ENCODE measurements at regions not wholly inside any gene's neighbourhood (a gene's known extent, or its start where the extent isn't known, plus 50 kb on each side); places are given as distances from the start of the nearest gene placed in this dataset.
"Not testable (repeated sequence)": the region's sequence is repeated elsewhere in the genome, so short reads cannot be mapped to it uniquely, and the experiment has no call there.

- peak; percentile 83 to 85 for ATAC-seq
- no peak overlapping the region for H3K27ac ChIP-seq
Measured at GRCh38 chr12:9331218-9331626, 123.0 kb upstream of the PZP start.

GRCh38 chr12:9329019-9329418 is 120.8 kb upstream of the PZP start:
- DNase-seq (no peak), ATAC-seq (no peak)
- H3K4me3 ChIP-seq = no peak overlapping the region
- H3K4me1 ChIP-seq = peaks cover 4% of the 10 kb centered on the region
- H3K9me3 ChIP-seq = no peaks in the 10 kb centered on the region
- H3K27me3 ChIP-seq (ENCODE audit: low read depth) = no peaks in the 10 kb centered on the region
- intact Hi-C loops (cut with DNase I) = no loop called here
- H3K27ac ChIP-seq = no peak overlapping the region
- H3K36me3 ChIP-seq = no peaks in the 10 kb centered on the region
- TF ChIP-seq CTCF (IDR thresholded peaks at IDR 0.05) = no peak

More at GRCh38 chr12:9331218-9331626, 123.0 kb upstream of the PZP start:
- Histone ChIP-seq H3K9me3 (peaks cover 2% of the 10 kb centered on the region), H3K4me1 (no peaks in the 10 kb centered on the region), H3K36me3 (no peaks in the 10 kb centered on the region), H3K27me3 (ENCODE audit: low read depth) (no peaks in the 10 kb centered on the region), H3K4me3 (no peak overlapping the region)
- DNase-seq = peak; percentile 60
- intact Hi-C loops (cut with DNase I) = no loop called here
- TF ChIP-seq CTCF (IDR thresholded peaks at IDR 0.05) = peak; percentile 93

- ATAC-seq = no peak
- Histone ChIP-seq H3K27me3 (ENCODE audit: low read depth) (no peaks in the 10 kb centered on the region), H3K4me1 (peaks cover 4% of the 10 kb centered on the region), H3K36me3 (no peaks in the 10 kb centered on the region), H3K9me3 (no peaks in the 10 kb centered on the region), H3K27ac (no peak overlapping the region), H3K4me3 (no peak overlapping the region)
- no peak for TF ChIP-seq CTCF (IDR thresholded peaks at IDR 0.05)
- DNase-seq = no peak
- intact Hi-C loops (cut with DNase I) = no loop called here
Measured at GRCh38 chr12:9328065-9328464, 119.9 kb upstream of the PZP start.

- no peak for DNase-seq
- no peaks in the 10 kb centered on the region for H3K27me3 ChIP-seq (ENCODE audit: low read depth)
- TF ChIP-seq CTCF (IDR thresholded peaks at IDR 0.05) = no peak
- H3K36me3 ChIP-seq = no peaks in the 10 kb centered on the region
- no peak for ATAC-seq
- H3K27ac ChIP-seq = no peak overlapping the region
- H3K4me3 ChIP-seq = no peak overlapping the region
- peaks cover 4% of the 10 kb centered on the region for H3K4me1 ChIP-seq
- intact Hi-C loops (cut with DNase I) = no loop called here
- H3K9me3 ChIP-seq = no peaks in the 10 kb centered on the region
Measured at GRCh38 chr12:9327320-9327719, 119.1 kb upstream of the PZP start.

GRCh38 chr12:9326849-9327248 is 118.7 kb upstream of the PZP start:
- H3K36me3 ChIP-seq; H3K4me1 ChIP-seq; H3K9me3 ChIP-seq; ATAC-seq; DNase-seq; intact Hi-C loops (cut with DNase I); H3K27ac ChIP-seq; H3K27me3 ChIP-seq (ENCODE audit: low read depth); H3K4me3 ChIP-seq: not testable (repeated sequence)

GRCh38 chr12:9326085-9326484 is 117.9 kb upstream of the PZP start:
- Histone ChIP-seq H3K4me1 (peaks cover 4% of the 10 kb centered on the region), H3K4me3 (peak overlapping the region; percentile 27), H3K36me3 (no peaks in the 10 kb centered on the region), H3K27ac (peak overlapping the region; percentile 58), H3K9me3 (no peaks in the 10 kb centered on the region), H3K27me3 (ENCODE audit: low read depth) (no peaks in the 10 kb centered on the region)
- DNase-seq = no peak
- ATAC-seq = no peak
- TF ChIP-seq CTCF (IDR thresholded peaks at IDR 0.05) = no peak
- intact Hi-C loops (cut with DNase I) = no loop called here

All from lower lobe of right lung (tissue), 2 donors.